Erythroblast (primary cell): ENCODE measurements at regions not wholly inside any gene's neighbourhood (a gene's known extent, or its start where the extent isn't known, plus 50 kb on each side); places are given as distances from the start of the nearest gene placed in this dataset.
"Not testable (repeated sequence)": the region's sequence is repeated elsewhere in the genome, so short reads cannot be mapped to it uniquely, and the experiment has no call there.

Experiments
- DNase-seq, 2 experiments: peaks; one replicate each; lab custom pipeline; 2025; lab: John Stamatoyannopoulos, UW
- GATA1 ChIP-seq: IDR thresholded peaks from 2 replicates; pipeline ENCODE4 v1.6.1; 2011; ENCODE audit warnings: low read depth, mild to moderate bottlenecking, control low read depth, low read length, moderate library complexity
- POLR2A ChIP-seq: IDR thresholded peaks from 2 replicates; pipeline ENCODE4 v1.6.1; 2011; ENCODE audit warnings: mild to moderate bottlenecking, low read length

GRCh38 chrX:40964633-40965586, 120.3 kb upstream of the USP9X start:
- DNase-seq, result no peak
- TF ChIP-seq GATA1 (no peak), POLR2A (no peak)

GRCh38 chrX:40966213-40966820, 118.9 kb upstream of the USP9X start:
- no peak for DNase-seq
- no peak for TF ChIP-seq POLR2A
- no peak for TF ChIP-seq GATA1

DNA sequence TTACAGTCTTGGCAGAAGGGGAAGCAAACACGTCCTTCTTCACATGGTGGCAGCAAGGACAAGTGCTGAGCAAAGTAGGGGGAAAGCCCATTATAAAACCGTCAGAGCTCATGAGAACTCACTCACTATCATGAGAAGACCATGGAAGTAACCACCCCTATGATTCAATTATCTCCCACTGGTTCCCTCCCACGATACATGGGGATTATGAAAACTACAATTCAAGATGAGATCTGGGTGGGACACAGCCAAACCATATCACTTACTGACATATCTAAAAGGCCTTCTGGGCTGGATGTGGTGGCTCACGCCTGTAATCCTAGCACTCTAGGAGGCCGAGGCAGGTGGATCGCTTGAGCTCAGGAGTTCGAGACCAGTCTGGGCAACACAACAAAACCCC, 117.1 kb upstream of the USP9X start:
- TF ChIP-seq POLR2A (no peak), GATA1 (no peak)
- peak in 1 of 2 experiments; percentile 47 for DNase-seq

GRCh38 chrX:40971736-40972135, 113.5 kb upstream of the USP9X start:
- TF ChIP-seq GATA1, result no peak
- TF ChIP-seq POLR2A, result no peak
- DNase-seq, result no peak

- no peak for DNase-seq
- TF ChIP-seq POLR2A, result no peak
- no peak for TF ChIP-seq GATA1
Observed at GRCh38 chrX:40973619-40974018, 111.6 kb upstream of the USP9X start.

DNA sequence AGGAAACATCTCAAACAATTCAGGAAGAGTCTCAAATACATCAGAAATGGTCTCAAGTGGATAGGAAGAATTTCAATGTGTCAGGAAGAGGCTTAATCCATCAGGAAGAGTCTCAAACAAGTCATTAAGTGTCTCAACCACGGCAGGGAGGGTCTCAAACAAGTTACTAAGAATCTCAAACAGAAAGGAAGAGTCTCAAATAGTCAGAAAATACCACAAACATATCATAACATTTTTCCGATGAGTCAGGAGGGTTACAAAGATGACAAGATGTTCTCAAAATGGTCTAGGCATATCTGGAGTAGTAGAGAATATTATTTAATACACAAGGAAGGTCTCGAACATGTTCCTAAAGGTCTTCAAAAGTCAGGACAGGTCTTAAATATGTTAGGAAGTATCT, 109.3 kb upstream of the USP9X start:
- DNase-seq, result no peak
- TF ChIP-seq GATA1, result no peak
- no peak for TF ChIP-seq POLR2A

GRCh38 chrX:40976981-40977380, 108.3 kb upstream of the USP9X start:
- no peak for DNase-seq
- no peak for TF ChIP-seq POLR2A
- no peak for TF ChIP-seq GATA1

DNA sequence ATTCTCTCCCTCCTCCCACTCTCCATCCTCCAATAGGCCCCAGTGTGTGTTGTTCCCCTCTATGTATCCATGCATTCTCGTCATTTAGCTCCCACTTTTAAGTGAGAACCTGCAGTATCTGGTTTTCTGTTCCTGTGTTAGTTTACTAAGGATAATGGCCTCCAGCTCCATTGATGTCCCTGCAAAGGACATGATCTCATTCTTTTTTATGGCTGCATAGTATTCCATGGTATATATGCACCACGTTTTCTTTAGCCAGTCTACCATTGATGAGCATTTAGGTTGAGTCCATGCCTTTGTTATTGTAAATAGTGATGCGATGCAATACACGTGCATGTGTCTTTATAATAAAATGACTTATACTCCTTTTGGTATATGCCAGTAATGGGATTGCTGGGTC, 100.3 kb upstream of the USP9X start:
- TF ChIP-seq POLR2A, result no peak
- TF ChIP-seq GATA1, result no peak
- no peak for DNase-seq

DNA sequence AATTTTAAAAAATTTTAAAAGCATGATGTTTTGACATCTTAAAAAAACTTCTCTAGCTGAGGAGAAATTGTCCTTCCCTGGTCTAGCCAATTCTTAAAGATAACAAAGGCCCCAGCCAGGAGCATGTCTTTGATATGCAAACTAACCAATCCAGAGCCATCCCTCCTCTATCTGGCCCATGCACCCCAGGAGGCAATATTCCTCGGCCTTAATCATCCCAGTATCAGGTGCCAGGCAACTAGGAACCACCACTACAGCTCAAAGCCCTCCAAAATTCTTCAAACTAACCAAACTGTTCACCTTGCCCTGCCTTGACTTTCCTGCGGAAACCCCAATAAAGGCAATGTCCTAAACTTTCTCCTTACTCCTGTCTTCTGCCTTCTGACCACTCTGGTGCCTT, 97.8 kb upstream of the USP9X start:
- no peak for TF ChIP-seq POLR2A
- no peak for TF ChIP-seq GATA1
- peak; percentile 63 to 88 for DNase-seq

- DNase-seq, result no peak
- TF ChIP-seq GATA1 (no peak), POLR2A (no peak)
Observed at GRCh38 chrX:40988100-40988499, 97.1 kb upstream of the USP9X start.

- not testable (repeated sequence) for DNase-seq
Observed at GRCh38 chrX:40993395-40993794, 91.8 kb upstream of the USP9X start.

DNA sequence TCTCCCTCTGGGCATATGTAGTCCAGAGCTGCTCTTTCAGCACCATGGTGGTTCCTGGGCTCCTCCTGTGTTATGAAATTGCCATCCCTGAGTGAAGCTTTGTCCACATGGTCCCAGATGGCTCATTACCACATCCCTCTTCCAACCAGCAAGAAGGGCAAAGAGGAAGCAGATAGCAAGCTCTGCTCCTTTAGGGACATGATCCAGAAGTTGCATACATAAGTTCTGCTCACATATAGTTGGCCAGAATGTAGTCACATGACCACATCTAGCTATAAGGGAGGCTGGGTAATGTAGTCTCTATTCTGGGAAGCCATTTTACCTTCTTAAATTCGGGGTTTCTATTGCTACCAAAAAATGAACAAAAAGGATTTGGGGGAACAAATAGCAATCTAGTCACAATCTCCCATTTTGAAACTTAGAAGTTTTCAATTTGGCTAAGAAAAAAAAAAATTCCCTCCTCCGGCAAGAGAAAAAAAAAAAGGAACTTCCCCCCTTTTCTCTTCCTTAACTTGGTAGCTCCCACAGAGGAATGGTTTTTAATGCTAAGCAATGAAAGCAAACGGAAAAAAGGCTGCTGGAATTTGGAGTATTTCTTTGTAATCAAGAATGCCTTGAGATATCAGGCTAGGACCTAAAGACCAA, 88.2 kb upstream of the USP9X start:
- TF ChIP-seq GATA1, result no peak
- TF ChIP-seq POLR2A, result no peak
- peak; percentile 68 to 76 for DNase-seq

GRCh38 chrX:40998123-40998522, 87.1 kb upstream of the USP9X start:
- TF ChIP-seq GATA1 (no peak), POLR2A (no peak)
- DNase-seq, result no peak

DNA sequence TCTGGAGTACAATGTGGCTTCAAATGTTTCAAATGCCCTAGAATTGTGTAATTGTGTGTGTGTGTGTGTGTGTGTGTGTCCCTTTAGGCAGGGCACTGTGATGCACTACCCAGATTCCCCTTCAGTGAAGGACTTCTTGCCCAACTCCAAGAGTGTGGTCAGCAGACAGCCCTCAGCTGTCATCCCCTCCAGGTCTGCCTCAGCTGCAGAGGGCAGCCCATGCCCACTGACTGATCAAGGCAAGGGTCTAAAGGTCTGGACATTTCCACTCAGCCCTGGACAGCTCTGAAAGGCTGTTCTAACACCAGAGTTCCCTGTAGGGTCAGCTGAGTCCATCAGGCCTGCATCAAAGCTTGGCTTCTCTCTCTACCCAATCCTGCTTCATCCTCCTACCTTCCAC, 83.9 kb upstream of the USP9X start:
- TF ChIP-seq POLR2A (no peak), GATA1 (no peak)
- DNase-seq, result no peak

- TF ChIP-seq POLR2A (no peak), GATA1 (no peak)
- no peak for DNase-seq
Observed at GRCh38 chrX:41002026-41002425, 83.2 kb upstream of the USP9X start.
